ENCODE measurements at regions not wholly inside any gene's neighbourhood (a gene's known extent, or its start where the extent isn't known, plus 50 kb on each side); places are given as distances from the start of the nearest gene placed in this dataset.

DNA sequence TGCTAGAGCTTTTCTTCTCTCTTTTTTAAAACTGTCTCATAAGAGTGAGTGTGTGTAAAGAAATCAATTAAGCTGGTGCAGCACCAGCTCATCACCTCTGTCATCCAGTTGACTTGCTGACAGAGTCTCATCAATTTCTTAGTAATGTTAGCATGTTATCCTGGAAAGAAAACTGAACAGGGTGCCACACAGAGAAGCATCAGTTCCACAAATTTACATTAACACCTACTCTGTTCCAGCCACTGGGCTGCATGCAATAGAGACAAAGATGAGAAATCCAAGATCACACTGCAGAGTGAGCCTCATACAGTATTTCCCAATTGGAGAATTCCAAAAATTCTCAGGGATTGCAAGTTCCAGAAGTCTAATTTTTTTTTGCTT lies 207.0 kb upstream of the CITED2 start:
- no peak for DNase-seq (ENCODE audit: low read depth in 1 of 2, low spot score in 1 of 2)

DNA sequence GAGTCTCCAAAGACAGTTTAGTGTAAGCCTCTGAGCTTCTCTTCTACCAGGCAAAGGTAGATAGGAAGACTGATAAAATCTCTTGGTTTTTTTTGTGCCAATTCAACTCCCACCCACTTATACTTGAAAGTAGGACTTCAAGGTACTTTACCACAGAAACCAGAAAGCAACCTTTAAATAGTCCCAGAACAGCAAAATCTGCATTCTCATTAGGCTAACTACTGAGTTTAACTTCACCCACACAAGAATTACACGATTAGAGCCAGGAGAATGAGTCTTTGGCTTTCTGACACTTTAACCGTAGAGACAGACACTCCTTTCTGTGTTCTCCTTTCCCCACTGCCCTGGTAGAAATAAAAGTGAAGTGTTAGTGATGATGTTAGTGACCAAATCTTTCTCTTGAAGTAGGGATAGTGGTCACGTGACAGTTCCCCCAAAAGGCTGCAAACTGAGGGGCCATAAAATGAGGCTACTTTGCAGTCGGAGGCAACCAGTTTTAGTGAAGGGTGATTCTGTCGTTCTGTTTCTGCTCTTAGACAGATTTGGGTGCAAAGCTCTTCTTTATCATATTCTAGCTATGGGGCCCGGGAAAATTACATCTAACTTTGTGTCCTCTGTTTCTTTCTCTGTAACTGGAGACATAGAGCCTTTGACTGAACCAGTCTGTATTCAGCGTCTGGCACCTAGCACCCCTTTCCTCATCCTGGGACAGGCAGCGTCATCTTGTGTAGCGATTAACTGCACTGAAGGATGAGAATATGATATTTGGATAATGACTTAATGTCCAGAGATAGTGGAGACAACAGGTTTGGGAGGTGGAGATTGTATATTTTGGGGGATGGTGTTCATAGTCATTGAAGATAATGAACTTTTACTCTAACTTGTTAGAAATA lies 206.4 kb upstream of the CITED2 start:
- DNase-seq (ENCODE audit: low read depth in 1 of 2, low spot score in 1 of 2) = no peak

DNA sequence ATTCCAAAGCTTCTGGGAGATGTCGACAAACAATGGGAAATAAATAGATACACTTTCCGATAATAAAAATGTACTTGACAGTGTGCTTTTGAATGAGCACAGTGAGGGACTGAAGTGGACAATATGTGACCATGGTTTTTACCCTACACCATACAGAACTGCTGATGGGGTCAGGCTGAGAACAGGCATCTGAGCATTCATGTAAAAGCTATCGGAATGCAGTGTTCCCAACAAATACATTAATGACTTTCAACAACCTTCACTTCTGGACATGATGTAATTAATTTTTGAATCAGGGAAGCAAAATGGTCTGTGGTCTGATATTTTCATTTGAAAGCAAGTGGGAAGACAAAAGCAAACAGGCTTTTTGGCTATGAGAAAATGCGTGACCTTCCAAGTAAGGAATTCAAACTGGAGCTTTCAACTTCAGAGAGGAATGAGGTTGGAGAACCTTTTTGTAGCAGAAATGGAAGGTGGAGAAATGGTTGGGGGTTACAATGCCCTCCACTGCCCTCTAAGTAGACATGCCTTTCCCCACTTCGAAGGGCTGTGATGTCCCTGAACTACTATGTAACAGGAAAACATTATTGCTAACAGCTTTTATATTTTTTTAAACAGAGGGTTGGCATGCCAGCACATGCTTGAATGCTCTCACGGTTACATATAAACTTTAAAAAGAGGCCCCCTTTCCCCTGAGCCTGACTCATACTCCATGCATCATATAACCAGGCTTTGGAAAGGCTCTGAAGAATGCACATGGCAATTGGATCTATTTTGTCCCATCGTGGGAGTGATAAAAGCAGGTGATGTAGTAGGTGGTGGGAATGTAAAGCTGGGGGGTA lies 203.5 kb upstream of the CITED2 start:
- DNase-seq (ENCODE audit: low read depth in 1 of 2, low spot score in 1 of 2) = no peak

DNA sequence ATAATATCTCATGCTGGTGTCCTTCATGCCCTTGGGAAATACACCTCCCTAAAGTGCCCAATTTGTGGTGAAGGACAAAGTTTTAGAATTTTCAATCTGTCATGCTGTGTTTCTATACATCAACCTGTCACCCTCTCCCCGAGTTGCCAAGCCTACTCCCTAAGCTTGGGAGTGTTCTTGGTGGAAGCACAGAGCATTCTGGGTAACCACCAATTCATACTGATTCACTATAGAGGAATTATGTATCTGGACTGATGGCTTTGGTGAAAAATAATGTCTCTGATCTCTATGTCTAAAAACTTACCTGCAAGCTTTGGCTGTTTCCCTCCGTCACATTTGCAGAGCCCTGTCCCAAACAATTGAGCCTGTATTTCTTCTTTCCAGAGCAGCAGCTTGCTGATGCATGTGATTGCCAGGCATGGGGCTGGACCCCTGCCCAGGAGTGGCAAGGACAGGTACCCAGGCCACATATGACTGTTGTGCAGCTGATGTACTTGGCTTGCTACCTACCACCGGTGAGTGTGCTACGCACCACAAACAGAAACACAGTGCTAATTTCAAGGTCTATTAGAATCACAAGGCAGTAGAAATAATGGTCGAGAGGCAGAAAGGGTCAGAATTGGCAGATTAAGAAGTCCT lies 202.8 kb upstream of the CITED2 start:
- no peak for DNase-seq (ENCODE audit: low read depth in 1 of 2, low spot score in 1 of 2)

DNA sequence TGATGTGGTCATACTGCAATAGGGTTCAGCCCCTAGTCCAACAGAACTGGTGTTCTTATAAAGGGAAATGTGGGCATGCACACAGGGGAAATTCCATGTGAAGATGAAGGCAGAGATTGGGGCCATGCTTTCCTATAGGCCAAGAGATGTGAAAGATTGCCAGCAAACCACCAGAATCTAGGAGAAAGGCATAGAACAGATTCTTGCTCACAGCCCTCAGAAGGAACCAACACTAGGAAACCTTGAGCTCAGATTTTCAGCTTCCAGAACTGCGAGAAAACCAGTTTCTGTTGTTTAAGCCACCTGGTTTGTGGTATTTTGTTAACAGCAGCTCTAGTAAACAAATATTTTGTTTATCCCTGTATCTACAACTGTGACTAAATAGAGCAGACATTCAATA lies 197.6 kb upstream of the CITED2 start:
- DNase-seq (ENCODE audit: low read depth in 1 of 2, low spot score in 1 of 2) = no peak

DNA sequence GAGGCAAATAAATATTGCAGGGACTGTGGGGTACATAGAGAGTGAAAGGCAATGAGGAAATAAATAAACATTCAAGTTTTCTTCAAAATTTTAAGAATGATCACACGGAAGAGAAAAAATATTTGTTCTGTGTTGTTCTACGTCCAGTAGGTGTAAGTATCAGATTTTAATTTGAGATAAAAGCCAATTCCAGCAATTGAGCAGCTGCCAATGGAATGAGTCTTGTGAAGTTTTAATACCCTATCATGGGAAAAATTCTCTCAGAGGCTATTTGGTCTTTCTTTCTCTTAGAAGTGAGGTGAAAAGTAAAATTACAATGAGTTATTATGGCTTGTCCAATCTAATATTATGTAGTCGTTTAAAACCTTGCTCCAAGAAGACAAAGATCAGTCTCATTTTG lies 195.7 kb upstream of the CITED2 start:
- no peak for DNase-seq (ENCODE audit: low read depth in 1 of 2, low spot score in 1 of 2)

DNA sequence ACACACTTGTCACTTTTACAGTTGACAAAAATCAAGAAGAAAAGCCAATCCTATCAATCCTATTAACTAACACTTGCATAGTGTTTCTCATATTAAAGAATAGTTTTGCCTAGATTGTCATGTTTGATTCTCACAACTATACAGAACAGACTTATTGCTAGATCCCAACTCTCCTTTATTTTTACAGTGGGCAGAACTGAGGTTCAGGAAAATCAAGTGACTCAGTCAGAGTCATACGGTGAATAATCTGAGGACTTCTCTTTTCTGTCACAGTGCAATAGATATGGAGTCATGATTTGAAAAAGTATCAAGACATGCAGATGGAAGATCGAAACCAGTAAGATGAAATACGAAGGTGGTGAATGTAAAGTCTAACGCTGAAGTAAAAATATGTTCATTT lies 195.1 kb upstream of the CITED2 start:
- DNase-seq (ENCODE audit: low read depth in 1 of 2, low spot score in 1 of 2) = no peak

DNA sequence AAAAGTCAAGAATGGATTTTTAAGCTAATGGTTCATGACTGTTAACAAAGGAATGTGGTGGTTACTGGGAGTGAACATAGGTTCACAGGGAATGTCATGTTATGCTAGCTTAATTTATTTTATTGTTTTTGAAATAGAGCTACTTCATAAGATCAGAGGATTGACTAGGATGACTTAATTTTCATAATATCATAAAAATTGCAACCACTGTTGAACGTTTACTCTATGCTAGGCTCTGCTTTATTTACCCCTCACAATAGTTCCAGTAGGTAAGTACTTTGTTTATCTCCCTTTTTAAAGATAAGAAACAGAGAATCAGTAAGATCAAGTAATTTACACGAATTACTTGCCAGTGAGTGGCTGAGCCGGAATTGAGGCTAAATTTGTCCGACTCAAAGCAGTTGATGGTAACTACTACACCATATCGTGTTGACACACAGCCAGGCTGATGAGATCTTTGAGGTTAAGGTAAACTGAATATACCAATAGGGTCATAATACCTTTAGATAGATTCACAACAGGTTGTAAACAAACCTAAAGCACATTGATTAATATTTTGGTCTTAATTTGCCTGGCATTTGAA lies 194.6 kb upstream of the CITED2 start:
- no peak for DNase-seq (ENCODE audit: low read depth in 1 of 2, low spot score in 1 of 2)

DNA sequence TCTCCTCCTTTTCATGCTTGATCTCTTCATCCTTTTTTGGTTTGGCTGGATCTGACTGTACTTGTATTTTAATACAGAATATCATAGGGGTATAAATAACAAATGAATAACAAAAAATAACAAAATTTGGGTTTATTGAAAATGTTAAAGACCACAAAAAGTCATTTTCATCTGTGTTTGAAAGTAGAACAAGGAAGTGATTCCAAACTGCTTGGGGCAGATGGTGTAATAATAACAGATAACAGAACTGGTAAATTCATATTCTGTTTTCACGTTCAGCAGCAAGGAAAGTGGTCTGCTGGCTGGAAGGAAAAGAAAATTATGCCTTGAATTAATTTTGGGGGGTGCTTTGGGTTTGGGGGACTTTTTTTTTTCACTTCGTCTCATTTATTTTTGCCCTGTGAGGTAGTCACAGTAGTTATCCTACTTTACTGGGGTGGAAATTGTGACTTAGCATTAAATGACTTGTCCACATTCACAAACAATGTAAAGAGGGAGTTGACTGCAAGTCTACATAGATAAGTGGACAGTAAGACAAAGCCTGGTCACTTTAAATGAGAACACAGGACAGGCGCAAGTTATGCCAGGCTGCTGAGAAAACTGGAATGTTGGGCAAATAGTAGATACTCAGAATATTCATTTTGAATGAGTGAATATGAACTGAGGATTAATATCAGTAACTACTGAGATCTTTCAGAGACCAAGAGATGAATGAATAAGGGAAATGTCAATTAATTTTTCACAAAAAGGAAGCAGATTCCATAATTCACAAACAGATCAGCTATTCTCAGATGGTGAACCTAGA lies 193.9 kb upstream of the CITED2 start:
- no peak for DNase-seq (ENCODE audit: low read depth in 1 of 2, low spot score in 1 of 2)

DNA sequence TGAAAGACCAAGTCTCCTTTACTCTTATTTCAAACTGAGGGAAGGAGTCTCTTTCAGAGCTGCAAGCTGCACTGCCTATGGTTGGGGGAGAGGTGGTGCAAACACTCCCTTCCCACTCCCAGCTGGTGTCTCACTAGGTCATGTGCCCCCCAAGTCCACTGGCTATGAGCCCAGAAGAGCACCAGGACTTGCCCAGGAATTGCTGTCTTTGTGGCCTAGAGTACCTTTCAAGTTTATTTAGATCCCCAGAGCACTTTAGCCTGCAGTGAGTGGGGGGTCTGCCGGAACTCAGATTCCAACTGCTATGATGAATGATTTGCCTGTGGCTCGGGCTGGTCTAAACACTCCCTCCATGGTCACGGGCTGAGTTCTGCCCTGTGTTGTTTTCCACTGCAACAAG lies 192.6 kb upstream of the CITED2 start:
- no peak for DNase-seq (ENCODE audit: low read depth in 1 of 2, low spot score in 1 of 2)

DNA sequence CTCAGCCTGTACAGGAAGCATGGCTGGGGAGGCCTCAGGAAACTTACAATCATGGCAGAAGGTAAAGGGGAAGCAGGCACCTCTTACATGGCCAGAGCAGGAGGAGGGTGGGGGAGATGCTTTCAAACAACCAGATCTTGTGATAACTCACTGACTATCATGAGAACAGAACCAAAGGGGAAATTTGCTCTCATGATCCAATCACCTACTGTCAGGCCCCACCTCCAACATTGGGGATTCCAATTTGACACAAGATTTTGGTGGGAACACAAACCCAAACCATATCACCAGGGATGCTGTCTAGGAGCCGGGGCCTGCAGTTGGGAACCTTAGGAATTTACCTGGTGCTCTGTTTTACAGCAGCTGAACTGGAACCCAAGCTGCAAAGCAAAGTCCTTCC lies 191.1 kb upstream of the CITED2 start:
- DNase-seq (ENCODE audit: low read depth in 1 of 2, low spot score in 1 of 2) = no peak

DNA sequence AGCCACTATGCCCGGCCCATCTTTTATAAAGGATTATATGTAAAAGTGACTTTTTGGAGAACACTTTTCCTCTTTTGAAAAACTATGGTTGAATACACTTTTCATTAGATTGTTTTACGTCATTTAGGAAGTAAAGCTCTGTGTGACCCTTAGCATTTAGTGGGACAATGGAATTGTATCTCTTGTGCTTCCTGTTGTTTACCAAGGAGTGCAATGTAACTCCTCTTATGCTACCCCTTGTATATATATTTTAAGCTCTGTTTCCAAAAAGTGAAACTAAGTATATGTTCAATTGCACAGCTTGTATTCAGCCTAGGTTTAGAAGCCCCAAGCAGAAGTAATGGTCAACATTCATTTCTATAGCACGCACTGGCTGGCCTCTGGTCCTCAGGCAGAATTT lies 183.1 kb upstream of the CITED2 start:
- DNase-seq (ENCODE audit: low read depth in 1 of 2, low spot score in 1 of 2) = no peak

DNA sequence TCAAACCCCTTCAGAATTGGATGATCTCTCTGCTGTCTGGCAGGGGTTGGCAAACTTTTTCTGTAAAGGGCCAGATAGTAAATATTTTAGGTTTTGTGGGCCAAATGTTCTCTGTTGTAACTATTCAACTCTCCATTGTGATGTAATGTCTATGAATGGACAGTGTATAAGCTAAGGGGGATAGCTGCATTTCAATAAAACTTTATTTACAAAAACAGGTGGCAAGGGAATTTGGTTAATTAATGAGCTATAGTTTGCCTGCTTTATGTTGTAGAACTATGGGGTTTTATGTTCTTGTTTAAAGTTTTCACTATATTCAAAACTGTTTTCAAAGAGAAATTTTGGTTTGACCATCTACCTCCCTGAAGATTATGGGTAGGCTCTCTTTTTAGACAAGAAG lies 182.1 kb upstream of the CITED2 start:
- no peak for DNase-seq (ENCODE audit: low read depth in 1 of 2, low spot score in 1 of 2)

DNA sequence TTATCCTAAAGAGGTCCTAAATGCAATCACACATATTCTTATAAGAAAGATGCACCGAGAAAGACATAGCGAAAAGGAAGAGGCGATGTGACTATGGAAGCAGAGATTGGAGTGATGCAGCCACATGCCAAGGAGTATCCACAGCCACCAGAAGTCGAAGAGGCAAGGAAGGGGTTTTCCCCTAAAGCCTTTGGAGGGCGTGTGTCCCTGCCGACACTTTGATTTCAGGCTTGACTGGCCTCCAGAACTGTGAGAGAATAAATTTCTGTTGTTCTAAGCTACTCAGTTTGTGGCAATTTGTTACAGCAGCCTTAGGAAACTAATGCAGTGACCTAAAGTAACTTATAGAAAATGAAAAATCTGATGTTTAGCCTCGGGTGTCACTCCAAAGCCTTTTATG lies 179.5 kb upstream of the CITED2 start:
- DNase-seq (ENCODE audit: low read depth in 1 of 2, low spot score in 1 of 2) = no peak

DNA sequence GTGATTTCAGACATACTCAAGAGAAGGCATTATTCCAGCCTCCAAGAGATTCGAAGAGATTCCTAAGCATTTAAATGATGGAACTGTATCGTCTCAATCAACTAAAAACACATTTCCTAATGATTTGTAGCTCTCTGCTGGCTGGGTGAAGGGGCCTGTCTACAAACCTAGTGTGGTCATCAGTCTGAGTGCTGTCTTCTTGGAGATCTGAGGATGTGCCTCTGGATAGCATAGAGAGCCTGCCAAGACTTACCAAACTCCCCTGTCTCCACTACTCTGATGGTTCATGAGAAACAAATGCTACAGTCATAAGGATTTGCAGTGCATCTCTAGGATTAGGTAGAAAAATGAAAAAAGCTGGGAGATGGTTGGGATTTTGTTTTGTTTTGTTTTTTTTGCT lies 176.9 kb upstream of the CITED2 start:
- no peak for DNase-seq (ENCODE audit: low read depth in 1 of 2, low spot score in 1 of 2)

DNA sequence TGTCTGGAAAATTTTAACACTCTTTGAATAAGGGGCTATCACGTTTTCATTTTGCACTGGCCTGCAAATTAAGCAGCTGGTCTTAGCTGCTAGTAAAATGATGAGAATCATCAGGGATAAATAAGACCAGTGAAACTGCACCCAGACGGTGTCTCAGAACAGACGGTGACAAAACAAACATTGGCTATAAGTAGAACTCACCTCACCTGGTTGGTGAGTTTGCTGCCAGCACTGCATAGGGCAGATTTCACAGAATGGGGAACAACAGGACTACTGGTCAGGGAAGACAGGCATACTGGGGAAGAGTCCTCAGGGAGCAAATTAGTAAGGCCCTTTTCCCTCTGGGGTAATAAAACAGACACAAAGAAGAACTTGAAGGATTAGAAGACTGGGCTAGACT lies 175.9 kb upstream of the CITED2 start:
- DNase-seq (ENCODE audit: low read depth in 1 of 2, low spot score in 1 of 2) = no peak

DNA sequence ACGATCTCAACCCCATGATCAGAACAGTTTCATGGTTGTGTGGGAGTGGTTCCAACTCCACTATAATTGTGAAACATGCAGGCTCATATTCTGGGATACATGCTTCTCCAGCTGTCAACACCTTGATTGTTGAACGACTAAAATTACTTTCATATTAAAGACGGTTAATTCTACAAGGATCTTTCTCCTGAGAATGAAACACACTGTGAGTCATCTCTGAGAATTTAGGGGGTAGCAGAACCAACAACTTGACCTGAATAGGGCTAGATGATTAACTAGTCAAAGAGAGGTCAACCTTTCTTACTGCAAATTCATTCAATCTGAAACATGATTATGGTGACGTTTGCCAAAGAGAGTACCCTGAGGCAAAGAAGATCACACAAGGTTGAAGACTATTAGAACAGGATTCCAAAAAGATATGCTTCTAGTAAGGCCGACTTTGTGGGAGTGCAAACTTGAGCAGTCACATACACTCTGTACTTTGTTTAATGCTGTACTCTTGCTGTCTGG lies 175.2 kb upstream of the CITED2 start:
- no peak for DNase-seq (ENCODE audit: low read depth in 1 of 2, low spot score in 1 of 2)

DNA sequence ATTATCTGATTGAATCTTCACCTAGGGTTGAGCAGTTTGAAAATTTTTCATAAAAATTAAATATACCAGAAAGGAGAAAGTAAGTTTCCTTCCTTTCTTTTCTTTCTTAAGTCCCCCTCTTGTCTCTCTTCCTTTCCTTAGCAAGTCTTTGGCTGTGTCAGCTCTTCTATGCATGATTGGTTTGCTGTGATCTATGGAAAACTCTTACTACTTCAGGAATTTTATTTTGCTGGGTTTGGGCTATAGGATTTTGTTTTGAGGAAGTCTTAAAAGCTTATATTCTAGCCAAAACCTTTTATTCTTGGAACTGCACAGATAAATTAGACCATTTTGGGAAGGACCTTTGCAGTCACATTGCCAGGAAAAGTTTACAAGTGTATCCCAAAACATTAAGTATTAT lies 173.4 kb upstream of the CITED2 start:
- no peak for DNase-seq (ENCODE audit: low read depth in 1 of 2, low spot score in 1 of 2)

DNA sequence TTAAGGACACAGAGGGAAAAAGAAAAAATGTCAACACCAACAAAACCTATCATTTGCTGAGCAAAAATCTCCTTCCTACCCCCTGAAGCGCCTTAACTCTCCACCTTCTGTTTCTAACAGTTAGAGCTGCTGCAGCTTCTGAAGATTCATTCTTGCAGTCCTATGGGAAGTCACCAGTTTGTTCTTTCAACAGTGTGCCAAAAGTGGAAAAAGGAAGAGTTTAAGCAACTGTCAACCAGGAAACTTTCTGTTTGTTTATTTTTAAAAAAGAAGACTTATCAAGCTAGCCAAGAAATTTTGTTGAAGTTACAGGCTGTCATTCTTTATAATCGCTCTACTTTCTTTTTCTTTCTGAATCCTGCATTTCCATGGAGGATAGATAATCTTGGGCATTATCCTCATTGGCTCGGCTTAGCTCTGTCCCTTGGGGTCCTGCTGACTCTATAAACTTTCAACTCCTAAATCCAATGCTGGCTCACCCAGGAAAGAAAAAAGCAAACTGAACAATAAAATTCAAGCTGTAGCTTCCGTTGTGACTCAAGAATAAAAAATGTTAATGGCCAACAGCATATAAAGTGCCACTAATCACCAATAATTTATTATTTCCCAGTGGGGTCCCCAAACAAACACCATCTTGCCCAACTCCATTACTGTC lies 172.8 kb upstream of the CITED2 start:
- no peak for DNase-seq (ENCODE audit: low read depth in 1 of 2, low spot score in 1 of 2)

DNA sequence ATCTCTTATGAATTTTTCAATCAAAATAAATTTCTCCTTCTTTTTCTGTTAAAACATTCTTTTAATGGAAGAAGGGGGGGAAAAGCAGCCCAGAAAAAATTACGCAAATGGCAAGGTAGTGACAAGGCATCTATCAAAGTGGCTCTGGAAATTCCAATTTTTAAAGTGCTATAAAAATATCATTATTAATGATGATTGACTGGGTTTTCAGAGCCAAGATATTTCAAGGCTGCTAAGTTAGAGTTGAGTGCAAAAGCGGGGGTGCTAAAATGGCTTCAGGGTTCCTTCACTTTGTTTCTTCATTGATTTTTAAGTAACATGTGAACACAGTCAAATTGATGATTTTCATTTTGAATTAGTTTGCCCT lies 171.6 kb upstream of the CITED2 start:
- no peak for DNase-seq (ENCODE audit: low read depth in 1 of 2, low spot score in 1 of 2)

All from activated CD4-positive, alpha-beta T cell treated with anti-CD3 and anti-CD28 coated beads, Interleukin-2, amount 50 U/mL, for 24 hours (primary cell).